ENCODE measurements at regions not wholly inside any gene's neighbourhood (a gene's known extent, or its start where the extent isn't known, plus 50 kb on each side); places are given as distances from the start of the nearest gene placed in this dataset.
"Not testable (repeated sequence)": the region's sequence is repeated elsewhere in the genome, so short reads cannot be mapped to it uniquely, and the experiment has no call there.

DNA sequence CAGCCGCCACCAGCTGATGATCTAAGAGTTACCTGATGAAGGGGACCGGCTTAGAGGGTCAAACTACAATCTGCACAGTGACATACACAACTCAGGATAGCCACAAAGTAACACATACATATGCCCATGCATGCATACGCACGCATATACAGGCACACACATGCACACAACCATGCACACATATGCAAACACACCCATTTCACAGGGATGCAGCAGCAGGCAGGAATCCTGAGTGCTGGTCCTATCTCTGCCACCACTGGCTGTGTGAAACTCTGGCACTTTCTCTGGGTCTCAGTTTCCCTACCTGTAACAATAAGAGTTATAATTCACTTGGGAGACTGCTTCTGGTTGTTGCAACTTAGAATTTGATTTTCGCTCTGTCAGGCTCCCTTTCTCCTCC, 520.2 kb downstream of the PTPRU start:
- no peaks in the 10 kb centered on the region for H3K4me1 ChIP-seq (ENCODE audit: control insufficient read depth, insufficient read depth, low read length, poor library complexity, severe bottlenecking)
- no peak overlapping the region for H3K27ac ChIP-seq (ENCODE audit: insufficient read depth, low read length, poor library complexity, severe bottlenecking)
- DNase-seq, result no peak
- no peaks in the 10 kb centered on the region for H3K9me3 ChIP-seq (ENCODE audit: control insufficient read depth, low read length)
- no peaks in the 10 kb centered on the region for H3K36me3 ChIP-seq (ENCODE audit: control insufficient read depth, insufficient read depth, low read length)
- no peak overlapping the region for H3K4me3 ChIP-seq (ENCODE audit: insufficient read depth, low read depth, low read length, poor library complexity, severe bottlenecking)
- no peaks in the 10 kb centered on the region for H3K27me3 ChIP-seq (replicated peaks; ENCODE audit: control insufficient read depth, insufficient read depth, low read length, poor library complexity, severe bottlenecking)

- H3K9me3 ChIP-seq (ENCODE audit: control insufficient read depth, low read length), result no peaks in the 10 kb centered on the region
Observed at GRCh38 chr1:29756085-29756484, 519.8 kb downstream of the PTPRU start.

DNA sequence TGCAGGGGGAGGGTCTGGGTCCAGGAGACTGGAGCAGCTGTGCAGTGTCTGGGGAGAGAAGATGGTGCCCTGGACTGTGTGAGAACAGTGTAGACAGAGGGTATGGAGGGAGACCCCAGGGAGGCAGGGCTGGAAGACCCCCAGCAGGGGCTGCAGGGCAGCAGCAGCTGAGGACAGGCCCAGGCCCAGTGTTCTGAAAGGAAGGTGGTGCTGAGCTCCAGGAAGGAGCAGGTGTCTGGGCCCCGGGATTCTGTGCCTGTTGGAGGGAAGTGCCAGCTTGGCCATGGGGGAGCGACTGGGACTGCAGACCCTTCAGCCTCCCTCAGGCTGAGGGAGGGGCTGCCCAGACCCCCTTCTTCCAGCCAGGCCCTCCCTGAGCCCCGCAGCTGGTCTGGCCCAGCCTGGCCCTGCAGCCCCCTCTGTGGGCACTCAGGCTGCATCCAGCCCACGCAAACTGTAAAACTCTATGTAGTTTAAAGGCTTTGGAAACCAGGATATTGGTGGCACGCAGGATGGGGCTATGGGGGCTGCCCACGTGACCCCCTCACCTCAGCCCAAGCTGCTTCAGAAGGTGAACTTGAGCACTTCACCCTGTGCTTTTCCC, 519.2 kb downstream of the PTPRU start:
- not testable (repeated sequence) for H3K4me1 ChIP-seq (ENCODE audit: control insufficient read depth, insufficient read depth, low read length, poor library complexity, severe bottlenecking); H3K36me3 ChIP-seq (ENCODE audit: control insufficient read depth, insufficient read depth, low read length); H3K27ac ChIP-seq (ENCODE audit: insufficient read depth, low read length, poor library complexity, severe bottlenecking); H3K9me3 ChIP-seq (ENCODE audit: control insufficient read depth, low read length); H3K4me3 ChIP-seq (ENCODE audit: insufficient read depth, low read depth, low read length, poor library complexity, severe bottlenecking); DNase-seq; H3K27me3 ChIP-seq (replicated peaks; ENCODE audit: control insufficient read depth, insufficient read depth, low read length, poor library complexity, severe bottlenecking)

More at GRCh38 chr1:29756085-29756484, 519.8 kb downstream of the PTPRU start:
- Histone ChIP-seq H3K4me3 (ENCODE audit: insufficient read depth, low read depth, low read length, poor library complexity, severe bottlenecking) (no peak overlapping the region), H3K27ac (ENCODE audit: insufficient read depth, low read length, poor library complexity, severe bottlenecking) (no peak overlapping the region), H3K36me3 (ENCODE audit: control insufficient read depth, insufficient read depth, low read length) (no peaks in the 10 kb centered on the region), H3K4me1 (ENCODE audit: control insufficient read depth, insufficient read depth, low read length, poor library complexity, severe bottlenecking) (no peaks in the 10 kb centered on the region), H3K27me3 (replicated peaks; ENCODE audit: control insufficient read depth, insufficient read depth, low read length, poor library complexity, severe bottlenecking) (no peaks in the 10 kb centered on the region)
- DNase-seq, result no peak

GRCh38 chr1:29754573-29755375, 518.5 kb downstream of the PTPRU start:
- H3K27ac ChIP-seq (ENCODE audit: insufficient read depth, low read length, poor library complexity, severe bottlenecking), result no peak overlapping the region
- H3K27me3 ChIP-seq (replicated peaks; ENCODE audit: control insufficient read depth, insufficient read depth, low read length, poor library complexity, severe bottlenecking), result no peaks in the 10 kb centered on the region
- no peak for DNase-seq
- no peaks in the 10 kb centered on the region for H3K36me3 ChIP-seq (ENCODE audit: control insufficient read depth, insufficient read depth, low read length)
- no peaks in the 10 kb centered on the region for H3K4me1 ChIP-seq (ENCODE audit: control insufficient read depth, insufficient read depth, low read length, poor library complexity, severe bottlenecking)
- no peak overlapping the region for H3K4me3 ChIP-seq (ENCODE audit: insufficient read depth, low read depth, low read length, poor library complexity, severe bottlenecking)
- no peaks in the 10 kb centered on the region for H3K9me3 ChIP-seq (ENCODE audit: control insufficient read depth, low read length)

DNA sequence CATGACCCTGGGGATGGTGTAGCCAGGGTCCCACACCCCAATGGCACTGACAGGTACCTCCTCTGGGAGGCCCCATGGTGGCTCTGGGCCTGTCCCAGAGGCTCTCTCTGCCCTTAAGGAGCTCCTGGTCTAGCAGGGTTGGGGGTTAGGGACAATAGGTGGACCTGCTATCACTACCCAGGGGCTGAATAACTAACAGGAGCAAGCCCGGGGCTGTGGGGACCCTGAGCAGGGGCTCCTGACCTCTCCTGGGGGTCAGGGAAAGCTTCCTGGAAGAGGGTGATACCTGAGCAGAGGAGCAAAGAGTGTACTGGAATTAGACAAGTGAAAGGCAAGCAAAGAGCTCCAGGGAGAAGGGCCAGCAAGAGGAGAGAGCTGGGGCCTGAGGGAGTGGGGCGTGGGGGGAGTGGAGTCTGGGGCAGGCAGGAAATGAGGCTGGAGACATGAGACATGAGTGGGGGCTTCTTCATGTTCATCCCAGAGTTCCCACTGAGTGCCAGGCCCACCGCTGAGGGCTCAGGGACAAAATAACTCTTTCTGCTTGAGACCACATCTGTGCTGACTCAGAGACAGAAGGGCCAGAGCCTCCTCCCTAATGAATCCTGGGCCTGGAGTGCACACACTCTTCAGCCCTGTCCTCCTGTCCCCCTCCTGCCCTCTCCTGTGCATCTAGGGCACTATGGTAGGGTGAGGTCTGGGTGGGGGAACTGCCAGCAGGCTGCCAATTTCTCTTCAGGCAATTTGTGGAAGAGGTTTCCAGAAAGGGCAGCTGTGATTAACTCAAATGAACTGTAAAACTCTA, 517.6 kb downstream of the PTPRU start:
- Histone ChIP-seq H3K4me3 (ENCODE audit: insufficient read depth, low read depth, low read length, poor library complexity, severe bottlenecking) (no peak overlapping the region), H3K27me3 (replicated peaks; ENCODE audit: control insufficient read depth, insufficient read depth, low read length, poor library complexity, severe bottlenecking) (no peaks in the 10 kb centered on the region), H3K9me3 (ENCODE audit: control insufficient read depth, low read length) (no peaks in the 10 kb centered on the region), H3K27ac (ENCODE audit: insufficient read depth, low read length, poor library complexity, severe bottlenecking) (no peak overlapping the region), H3K36me3 (ENCODE audit: control insufficient read depth, insufficient read depth, low read length) (no peaks in the 10 kb centered on the region), H3K4me1 (ENCODE audit: control insufficient read depth, insufficient read depth, low read length, poor library complexity, severe bottlenecking) (no peaks in the 10 kb centered on the region)
- no peak for DNase-seq

GRCh38 chr1:29753244-29753643, 516.9 kb downstream of the PTPRU start:
- Histone ChIP-seq H3K4me3 (ENCODE audit: insufficient read depth, low read depth, low read length, poor library complexity, severe bottlenecking) (no peak overlapping the region), H3K36me3 (ENCODE audit: control insufficient read depth, insufficient read depth, low read length) (no peaks in the 10 kb centered on the region), H3K27ac (ENCODE audit: insufficient read depth, low read length, poor library complexity, severe bottlenecking) (no peak overlapping the region), H3K27me3 (replicated peaks; ENCODE audit: control insufficient read depth, insufficient read depth, low read length, poor library complexity, severe bottlenecking) (no peaks in the 10 kb centered on the region), H3K9me3 (ENCODE audit: control insufficient read depth, low read length) (no peaks in the 10 kb centered on the region), H3K4me1 (ENCODE audit: control insufficient read depth, insufficient read depth, low read length, poor library complexity, severe bottlenecking) (no peaks in the 10 kb centered on the region)
- no peak for DNase-seq

DNA sequence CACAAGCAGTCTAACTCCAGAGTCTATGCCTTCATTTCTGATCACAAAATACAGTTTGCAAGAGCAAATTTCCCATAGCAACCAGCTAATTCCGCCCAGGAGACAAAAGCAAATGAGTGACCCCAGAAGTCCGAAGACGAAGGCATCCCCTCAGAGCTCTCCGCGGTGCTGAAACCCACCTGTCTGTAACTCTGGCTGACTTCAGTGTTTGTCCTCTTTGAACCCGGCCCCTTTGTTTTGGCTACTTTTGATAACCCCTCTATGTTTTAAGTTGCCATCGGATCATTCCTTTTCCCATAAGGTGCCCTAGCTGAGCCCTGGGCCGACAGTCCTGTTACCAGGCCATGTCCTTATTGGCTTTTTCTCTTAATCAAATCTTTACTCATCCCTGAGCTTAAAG, 515.8 kb downstream of the PTPRU start:
- H3K27me3 ChIP-seq (replicated peaks; ENCODE audit: control insufficient read depth, insufficient read depth, low read length, poor library complexity, severe bottlenecking), result no peaks in the 10 kb centered on the region
- no peak overlapping the region for H3K4me3 ChIP-seq (ENCODE audit: insufficient read depth, low read depth, low read length, poor library complexity, severe bottlenecking)
- no peaks in the 10 kb centered on the region for H3K4me1 ChIP-seq (ENCODE audit: control insufficient read depth, insufficient read depth, low read length, poor library complexity, severe bottlenecking)
- DNase-seq, result no peak
- no peaks in the 10 kb centered on the region for H3K9me3 ChIP-seq (ENCODE audit: control insufficient read depth, low read length)
- no peaks in the 10 kb centered on the region for H3K36me3 ChIP-seq (ENCODE audit: control insufficient read depth, insufficient read depth, low read length)
- H3K27ac ChIP-seq (ENCODE audit: insufficient read depth, low read length, poor library complexity, severe bottlenecking), result no peak overlapping the region

DNA sequence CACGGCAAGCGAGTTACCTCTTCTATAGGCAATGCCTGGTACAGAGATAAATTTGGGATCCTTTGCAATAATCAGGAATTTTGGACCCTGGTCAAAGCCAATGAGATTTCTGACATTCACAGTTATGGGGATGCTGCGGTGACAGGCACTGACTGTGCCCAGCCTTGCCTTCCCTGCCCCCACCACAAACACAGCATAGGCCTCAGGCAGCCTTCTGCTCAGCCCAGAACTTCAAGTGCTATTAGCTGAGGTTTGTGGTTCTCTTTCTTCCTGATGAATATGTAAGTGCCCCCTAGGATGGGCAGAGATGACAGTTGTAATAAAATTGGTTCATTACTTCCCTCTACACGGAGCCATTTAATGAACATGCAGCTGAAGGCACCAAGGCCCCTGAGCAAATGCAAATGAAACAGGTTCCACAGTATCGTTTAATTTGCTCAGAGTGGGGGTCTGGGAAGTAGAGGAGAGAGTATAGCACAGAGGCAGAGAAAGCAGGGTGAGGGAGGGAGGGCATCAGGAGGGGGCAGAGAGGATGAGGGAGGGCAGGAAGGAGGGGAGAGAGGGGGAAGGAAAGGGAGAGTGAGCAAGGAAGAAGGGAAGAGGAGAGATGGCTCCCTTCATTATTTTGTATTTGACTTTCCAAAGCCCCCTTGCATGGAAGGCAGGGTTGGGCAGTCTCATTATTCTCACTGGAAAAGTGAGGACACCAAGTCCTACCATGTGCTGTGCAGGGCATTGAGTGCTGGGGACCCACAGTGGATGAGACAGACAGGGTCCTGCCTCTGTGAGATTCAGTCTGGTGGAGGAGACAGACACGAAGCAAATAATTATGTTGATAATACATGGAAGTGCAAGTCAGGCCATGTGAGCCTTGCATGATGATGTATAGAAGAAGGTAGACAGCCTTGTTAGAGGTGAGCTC, 513.0 kb downstream of the PTPRU start:
- H3K9me3 ChIP-seq (ENCODE audit: control insufficient read depth, low read length), result no peaks in the 10 kb centered on the region
- H3K4me3 ChIP-seq (ENCODE audit: insufficient read depth, low read depth, low read length, poor library complexity, severe bottlenecking), result no peak overlapping the region
- no peaks in the 10 kb centered on the region for H3K36me3 ChIP-seq (ENCODE audit: control insufficient read depth, insufficient read depth, low read length)
- no peaks in the 10 kb centered on the region for H3K4me1 ChIP-seq (ENCODE audit: control insufficient read depth, insufficient read depth, low read length, poor library complexity, severe bottlenecking)
- H3K27ac ChIP-seq (ENCODE audit: insufficient read depth, low read length, poor library complexity, severe bottlenecking), result no peak overlapping the region
- no peak for DNase-seq
- H3K27me3 ChIP-seq (replicated peaks; ENCODE audit: control insufficient read depth, insufficient read depth, low read length, poor library complexity, severe bottlenecking), result no peaks in the 10 kb centered on the region

- no peak overlapping the region for H3K4me3 ChIP-seq (ENCODE audit: insufficient read depth, low read depth, low read length, poor library complexity, severe bottlenecking)
- H3K9me3 ChIP-seq (ENCODE audit: control insufficient read depth, low read length), result no peaks in the 10 kb centered on the region
- H3K27me3 ChIP-seq (replicated peaks; ENCODE audit: control insufficient read depth, insufficient read depth, low read length, poor library complexity, severe bottlenecking), result no peaks in the 10 kb centered on the region
- H3K27ac ChIP-seq (ENCODE audit: insufficient read depth, low read length, poor library complexity, severe bottlenecking), result no peak overlapping the region
- H3K36me3 ChIP-seq (ENCODE audit: control insufficient read depth, insufficient read depth, low read length), result no peaks in the 10 kb centered on the region
- no peaks in the 10 kb centered on the region for H3K4me1 ChIP-seq (ENCODE audit: control insufficient read depth, insufficient read depth, low read length, poor library complexity, severe bottlenecking)
- no peak for DNase-seq
Observed at GRCh38 chr1:29747196-29747595, 510.9 kb downstream of the PTPRU start.
